CD14-positive monocyte (primary cell): ENCODE measurements at regions not wholly inside any gene's neighbourhood (a gene's known extent, or its start where the extent isn't known, plus 50 kb on each side); places are given as distances from the start of the nearest gene placed in this dataset.

ENCODE experiments used
- DNase-seq, 3 donors: peaks; one replicate each; pipeline ENCODE4 v3.0.0-alpha.2; 2011 to 2022
- H2AFZ ChIP-seq: 2 replicates; pipeline ENCODE4 v1.6.0; 2012; ENCODE audit warnings: mild to moderate bottlenecking, low read depth, low read length, inconsistent platforms; ENCODE audit not compliant: insufficient read depth, poor library complexity, severe bottlenecking
- H3K27ac ChIP-seq, 2 donors: 1 replicate in 1 of 2; 2 replicates in 1 of 2; pipeline ENCODE4 v1.5.1; 2012 to 2013; ENCODE audit warnings: low read length in 2 of 2, control low read depth in 1 of 2, inconsistent platforms in 1 of 2, low read depth in 1 of 2, mild to moderate bottlenecking in 1 of 2
- H3K27me3 ChIP-seq, 2 donors: one replicate each; pipeline versions ENCODE4 v1.6.0 to v1.6.1; 2011 to 2013; ENCODE audit warnings: low read length in 2 of 2; ENCODE audit not compliant: control insufficient read depth in 2 of 2, insufficient read depth in 2 of 2
- H3K36me3 ChIP-seq, 2 donors: replicated peaks in 1 of 2; 1 replicate in 1 of 2; 2 replicates in 1 of 2; pipeline versions ENCODE4 v1.5.1 to v1.6.1; 2012 to 2013; ENCODE audit warnings: low read length in 2 of 2, control low read depth in 1 of 2, inconsistent platforms in 1 of 2, mild to moderate bottlenecking in 1 of 2; ENCODE audit not compliant: insufficient read depth in 2 of 2, control insufficient read depth in 1 of 2
- H3K4me1 ChIP-seq, 2 donors: 1 replicate in 1 of 2; 2 replicates in 1 of 2; pipeline versions ENCODE4 v1.5.1 to v1.6.1; 2012 to 2013; ENCODE audit warnings: low read length in 2 of 2, control low read depth in 1 of 2, inconsistent platforms in 1 of 2, mild to moderate bottlenecking in 1 of 2, moderate library complexity in 1 of 2; ENCODE audit not compliant: insufficient read depth in 2 of 2, control insufficient read depth in 1 of 2
- H3K4me2 ChIP-seq: replicated peaks from 2 replicates; pipeline ENCODE3; 2012; ENCODE audit warnings: low read length, moderate library complexity, mild to moderate bottlenecking; ENCODE audit not compliant: poor library complexity, severe bottlenecking; ENCODE audit errors: extremely low read depth
- H3K4me3 ChIP-seq, 3 experiments: fragments of 200-600 bp in 1 of 3; sonication (generic) in 1 of 3; replicated peaks in 1 of 3; 1 replicate in 2 of 3; 2 replicates in 1 of 3; pipeline ENCODE4 v1.5.1; 2011 to 2013; ENCODE audit warnings: low read length in 3 of 3, mild to moderate bottlenecking in 3 of 3, control low read depth in 2 of 3, low read depth in 2 of 3, inconsistent platforms in 1 of 3, moderate library complexity in 1 of 3
- H3K79me2 ChIP-seq: 2 replicates; pipeline ENCODE4 v1.6.0; 2012; ENCODE audit warnings: mild to moderate bottlenecking, control low read depth, inconsistent platforms, low read length, moderate library complexity; ENCODE audit not compliant: insufficient read depth
- H3K9ac ChIP-seq: 2 replicates; pipeline ENCODE4 v1.6.0; 2017; ENCODE audit warnings: low read length, mild to moderate bottlenecking; ENCODE audit not compliant: insufficient read depth, poor library complexity, severe bottlenecking
- H3K9me3 ChIP-seq, 2 donors: replicated peaks in 1 of 2; 1 replicate in 1 of 2; 2 replicates in 1 of 2; pipeline versions ENCODE4 v1.5.1 to v1.6.1; 2012 to 2013; ENCODE audit warnings: low read length in 2 of 2, control low read depth in 1 of 2; ENCODE audit not compliant: control insufficient read depth in 1 of 2, insufficient read depth in 1 of 2
- H4K20me1 ChIP-seq: 2 replicates; pipeline ENCODE4 v1.6.0; 2012; ENCODE audit warnings: mild to moderate bottlenecking, low read length, control low read depth, moderate library complexity; ENCODE audit not compliant: insufficient read depth
- H3K27ac Mint-ChIP-seq, 7 donors: one replicate each; pipeline ENCODE4 v1.8.0; 2020; ENCODE audit warnings: mild to moderate bottlenecking in 7 of 7, mixed read lengths in 7 of 7, moderate library complexity in 6 of 7, inconsistent platforms in 2 of 7
- H3K27me3 Mint-ChIP-seq, 3 donors: one replicate each; pipeline ENCODE4 v1.8.0; 2021 to 2022; ENCODE audit warnings: low read depth in 3 of 3, mild to moderate bottlenecking in 3 of 3, mixed read lengths in 3 of 3, moderate library complexity in 3 of 3, inconsistent platforms in 1 of 3
- H3K36me3 Mint-ChIP-seq, 2 donors: one replicate each; pipeline ENCODE4 v1.8.0; 2020; ENCODE audit warnings: mixed read lengths in 2 of 2, inconsistent platforms in 1 of 2, mild to moderate bottlenecking in 1 of 2
- H3K4me1 Mint-ChIP-seq: one replicate; pipeline ENCODE4 v1.8.0; 2020; ENCODE audit warnings: mild to moderate bottlenecking, mixed read lengths
- H3K4me3 Mint-ChIP-seq, 2 donors: one replicate each; pipeline ENCODE4 v1.8.0; 2020; ENCODE audit warnings: mild to moderate bottlenecking in 2 of 2, mixed read lengths in 2 of 2, moderate library complexity in 1 of 2
- H3K9me3 Mint-ChIP-seq, 7 donors: one replicate each; pipeline ENCODE4 v1.8.0; 2020 to 2022; ENCODE audit warnings: mixed read lengths in 7 of 7, mild to moderate bottlenecking in 6 of 7, moderate library complexity in 6 of 7, inconsistent platforms in 2 of 7
- CTCF ChIP-seq: fragments of 200-600 bp; IDR thresholded peaks from one replicate; pipeline ENCODE4 v1.8.0; 2022; ENCODE audit warnings: antibody characterized with exemption, mild to moderate bottlenecking
- WGBS: methylation state at CpG from one replicate; pipeline ENCODE4 v1.1.5; 2013; ENCODE audit warnings: missing lambda C conversion rate; ENCODE audit not compliant: insufficient coverage; 5-methylcytosine and 5-hydroxymethylcytosine counted together
- intact Hi-C, 2 donors: fragments of 100-400 bp; cut with micrococcal nuclease; formaldehyde crosslinking; loops; one replicate each; pipeline versions ENCODE4 v1.15.0 to v1.15.1; 2023

- Histone ChIP-seq H3K27me3 (no peaks in the 10 kb centered on the region), H2AFZ (no peak overlapping the region), H3K4me3 (no peak overlapping the region), H3K4me1 (no peaks in the 10 kb centered on the region), H3K27ac (no peak overlapping the region), H3K9ac (no peak overlapping the region), H3K36me3 (no peaks in the 10 kb centered on the region), H3K9me3 (no peaks in the 10 kb centered on the region), H3K79me2 (no peaks in the 10 kb centered on the region), H3K4me2 (no peak overlapping the region), H4K20me1 (no peaks in the 10 kb centered on the region)
- H3K36me3 Mint-ChIP-seq: no peaks in the 10 kb centered on the region
- H3K4me1 Mint-ChIP-seq: peaks cover 3% of the 10 kb centered on the region
- no peak overlapping the region for H3K4me3 Mint-ChIP-seq
- intact Hi-C loops: no loop called here
- no peak for TF ChIP-seq CTCF
- H3K27ac Mint-ChIP-seq: no peak overlapping the region
- H3K9me3 Mint-ChIP-seq: peaks cover 0 to 1% (median 0%) of the 10 kb centered on the region in 7 donors
- WGBS: no CpG with 5 or more reads among the region's 3 CpGs
- DNase-seq: no peak
- H3K27me3 Mint-ChIP-seq: peaks cover 0 to 5% (median 3%) of the 10 kb centered on the region in 3 donors
Observed at GRCh38 chr11:109819410-109819809, 273.8 kb upstream of the ZC3H12C start.

- Histone ChIP-seq H3K4me2 (no peak overlapping the region), H3K27me3 (no peaks in the 10 kb centered on the region), H3K79me2 (no peaks in the 10 kb centered on the region), H3K27ac (no peak overlapping the region), H3K36me3 (no peaks in the 10 kb centered on the region), H3K4me3 (no peak overlapping the region), H4K20me1 (no peaks in the 10 kb centered on the region), H2AFZ (no peak overlapping the region), H3K4me1 (no peaks in the 10 kb centered on the region), H3K9ac (no peak overlapping the region), H3K9me3 (no peaks in the 10 kb centered on the region)
- DNase-seq: no peak
- intact Hi-C loops: no loop called here
- peaks cover 3% of the 10 kb centered on the region for H3K4me1 Mint-ChIP-seq
- H3K9me3 Mint-ChIP-seq: peaks cover 0 to 3% (median 0%) of the 10 kb centered on the region in 7 donors
- no peak for TF ChIP-seq CTCF
- H3K27me3 Mint-ChIP-seq: peaks cover 0 to 5% (median 3%) of the 10 kb centered on the region in 3 donors
- no peak overlapping the region for H3K4me3 Mint-ChIP-seq
- no peak overlapping the region for H3K27ac Mint-ChIP-seq
- no CpG with 5 or more reads among the region's 2 CpGs for WGBS
- no peaks in the 10 kb centered on the region for H3K36me3 Mint-ChIP-seq
Observed at GRCh38 chr11:109821511-109821910, 271.7 kb upstream of the ZC3H12C start.
